Kidney (tissue), 13 donors: ENCODE measurements at regions not wholly inside any gene's neighbourhood (a gene's known extent, or its start where the extent isn't known, plus 50 kb on each side); places are given as distances from the start of the nearest gene placed in this dataset.

Experiments used
- DNase-seq, 5 donors: peaks; one replicate each; pipeline ENCODE4 v3.0.0-alpha.2; 2013 to 2020
- FAIRE-seq: peaks from 2 replicates; lab custom pipeline; 2012; peaks lifted over from hg19 to GRCh38; lab: Jason Lieb, UNC
- H3K27ac ChIP-seq, 2 donors: one replicate each; pipeline ENCODE4 v1.7.0; 2013; ENCODE audit warnings: low read depth in 2 of 2, low read length in 2 of 2, inconsistent platforms in 1 of 2
- H3K27me3 ChIP-seq: one replicate; pipeline ENCODE4 v1.7.1; 2013; ENCODE audit warnings: low read length, inconsistent platforms; ENCODE audit not compliant: control insufficient read depth, insufficient read depth
- H3K36me3 ChIP-seq, 3 donors: one replicate each; pipeline versions ENCODE4 v1.7.0 to v1.7.1; 2013; ENCODE audit warnings: low read length in 3 of 3, control low read depth in 1 of 3, inconsistent platforms in 1 of 3; ENCODE audit not compliant: insufficient read depth in 3 of 3, control insufficient read depth in 2 of 3
- H3K4me1 ChIP-seq, 3 donors: one replicate each; pipeline versions ENCODE4 v1.7.0 to v1.7.1; 2013; ENCODE audit warnings: low read length in 3 of 3, inconsistent platforms in 1 of 3, low read depth in 1 of 3; ENCODE audit not compliant: control insufficient read depth in 2 of 3, insufficient read depth in 2 of 3
- H3K4me3 ChIP-seq, 3 donors: one replicate each; pipeline versions ENCODE4 v1.7.0 to v1.8.1; 2013; ENCODE audit warnings: low read length in 3 of 3, control low read depth in 1 of 3, inconsistent platforms in 1 of 3
- H3K9ac ChIP-seq, 3 donors: one replicate each; pipeline versions ENCODE4 v1.7.0 to v1.7.1; 2013; ENCODE audit warnings: low read length in 3 of 3, control low read depth in 1 of 3, inconsistent platforms in 1 of 3
- H3K9me3 ChIP-seq, 3 donors: one replicate each; pipeline versions ENCODE4 v1.7.0 to v1.7.1; 2013; ENCODE audit warnings: low read length in 3 of 3, control low read depth in 1 of 3, inconsistent platforms in 1 of 3; ENCODE audit not compliant: control insufficient read depth in 2 of 3, insufficient read depth in 1 of 3
- intact Hi-C: fragments of 100-400 bp; cut with DNase I; formaldehyde crosslinking; loops from one replicate; pipeline ENCODE4 v1.11.1; 2022
- TF ChIP-seq, protein P1 (sequence below): IDR thresholded peaks from 3 replicates; pipeline ENCODE4 v1.5.1; 2012; ENCODE audit warnings: mild to moderate bottlenecking, moderate library complexity, borderline replicate concordance; ENCODE audit not compliant: insufficient read depth; ENCODE audit errors: extremely low read depth
- donor health status: control.
- donor health status: control.
- donor health status: control.
- donor health status: control.
- donor health status: control.
- donor health status: DM: yes; HTN: yes; CAD: no.
- donor health status: Normal renal cell carcinoma (clear cell type).

DNA sequence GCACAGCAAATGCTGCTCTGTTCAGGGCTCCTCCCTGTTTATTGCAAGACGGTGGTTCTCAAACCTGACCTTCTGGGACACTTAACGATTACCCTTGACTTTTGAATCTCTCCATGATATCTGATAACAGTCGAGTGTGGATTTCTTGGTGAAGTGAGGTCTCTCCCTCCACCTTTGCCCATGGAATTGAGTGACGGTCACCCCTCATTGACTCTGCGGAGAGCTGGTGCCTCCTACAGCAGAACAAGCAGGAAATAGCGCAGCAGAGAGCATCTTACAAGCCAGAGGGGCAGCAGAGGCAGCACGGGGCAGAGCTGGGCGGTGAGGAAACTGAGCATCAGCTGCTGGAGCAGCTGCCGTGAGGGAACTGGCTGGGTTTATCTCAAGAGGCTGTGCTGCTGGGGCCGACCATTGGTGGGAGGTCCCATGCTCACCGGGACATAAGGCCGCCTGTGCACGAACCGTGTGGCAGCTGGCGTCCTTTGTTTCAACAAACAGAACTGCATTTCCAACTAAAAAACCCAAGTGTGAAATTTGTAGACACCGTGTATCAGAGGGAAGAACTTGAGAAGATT is 189.8 kb downstream of the MTRR start:
- TF ChIP-seq, protein P1, sequence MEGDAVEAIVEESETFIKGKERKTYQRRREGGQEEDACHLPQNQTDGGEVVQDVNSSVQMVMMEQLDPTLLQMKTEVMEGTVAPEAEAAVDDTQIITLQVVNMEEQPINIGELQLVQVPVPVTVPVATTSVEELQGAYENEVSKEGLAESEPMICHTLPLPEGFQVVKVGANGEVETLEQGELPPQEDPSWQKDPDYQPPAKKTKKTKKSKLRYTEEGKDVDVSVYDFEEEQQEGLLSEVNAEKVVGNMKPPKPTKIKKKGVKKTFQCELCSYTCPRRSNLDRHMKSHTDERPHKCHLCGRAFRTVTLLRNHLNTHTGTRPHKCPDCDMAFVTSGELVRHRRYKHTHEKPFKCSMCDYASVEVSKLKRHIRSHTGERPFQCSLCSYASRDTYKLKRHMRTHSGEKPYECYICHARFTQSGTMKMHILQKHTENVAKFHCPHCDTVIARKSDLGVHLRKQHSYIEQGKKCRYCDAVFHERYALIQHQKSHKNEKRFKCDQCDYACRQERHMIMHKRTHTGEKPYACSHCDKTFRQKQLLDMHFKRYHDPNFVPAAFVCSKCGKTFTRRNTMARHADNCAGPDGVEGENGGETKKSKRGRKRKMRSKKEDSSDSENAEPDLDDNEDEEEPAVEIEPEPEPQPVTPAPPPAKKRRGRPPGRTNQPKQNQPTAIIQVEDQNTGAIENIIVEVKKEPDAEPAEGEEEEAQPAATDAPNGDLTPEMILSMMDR = no peak
- H3K36me3 ChIP-seq = no peaks in the 10 kb centered on the region
- DNase-seq (peak in 4 of 5 donors; percentile 48 to 56 (median 56)), FAIRE-seq (no peak)
- H3K4me1 ChIP-seq = no peaks in the 10 kb centered on the region
- no peak overlapping the region for H3K4me3 ChIP-seq
- intact Hi-C loops = no loop called here
- no peaks in the 10 kb centered on the region for H3K27me3 ChIP-seq
- H3K27ac ChIP-seq = no peak overlapping the region
- no peaks in the 10 kb centered on the region for H3K9me3 ChIP-seq
- H3K9ac ChIP-seq = no peak overlapping the region

DNA sequence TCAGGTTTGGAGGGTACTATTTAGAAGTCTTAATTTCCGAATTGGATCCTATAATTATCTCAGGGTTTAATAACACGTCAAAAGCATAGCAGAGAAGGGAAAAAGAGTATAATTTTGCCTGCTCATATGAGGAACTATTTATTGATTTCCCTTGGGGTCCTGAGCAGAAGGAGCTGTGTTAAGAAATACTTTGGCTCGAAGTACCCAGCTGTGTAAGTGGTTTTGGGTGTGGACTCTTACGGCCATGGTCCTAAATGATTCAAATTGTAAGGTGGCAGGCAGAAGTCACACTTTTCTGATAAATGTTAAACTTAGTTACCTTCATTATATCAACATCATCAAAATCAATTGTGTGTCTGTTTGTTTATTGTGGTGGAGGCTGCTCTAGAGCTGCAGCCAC is 190.4 kb downstream of the MTRR start:
- Histone ChIP-seq H3K27me3 (no peaks in the 10 kb centered on the region), H3K4me3 (no peak overlapping the region), H3K9me3 (no peaks in the 10 kb centered on the region), H3K36me3 (no peaks in the 10 kb centered on the region), H3K27ac (no peak overlapping the region), H3K9ac (no peak overlapping the region), H3K4me1 (no peaks in the 10 kb centered on the region)
- TF ChIP-seq, protein P1 = no peak
- intact Hi-C loops = no loop called here
- FAIRE-seq = no peak
- DNase-seq = no peak

DNA sequence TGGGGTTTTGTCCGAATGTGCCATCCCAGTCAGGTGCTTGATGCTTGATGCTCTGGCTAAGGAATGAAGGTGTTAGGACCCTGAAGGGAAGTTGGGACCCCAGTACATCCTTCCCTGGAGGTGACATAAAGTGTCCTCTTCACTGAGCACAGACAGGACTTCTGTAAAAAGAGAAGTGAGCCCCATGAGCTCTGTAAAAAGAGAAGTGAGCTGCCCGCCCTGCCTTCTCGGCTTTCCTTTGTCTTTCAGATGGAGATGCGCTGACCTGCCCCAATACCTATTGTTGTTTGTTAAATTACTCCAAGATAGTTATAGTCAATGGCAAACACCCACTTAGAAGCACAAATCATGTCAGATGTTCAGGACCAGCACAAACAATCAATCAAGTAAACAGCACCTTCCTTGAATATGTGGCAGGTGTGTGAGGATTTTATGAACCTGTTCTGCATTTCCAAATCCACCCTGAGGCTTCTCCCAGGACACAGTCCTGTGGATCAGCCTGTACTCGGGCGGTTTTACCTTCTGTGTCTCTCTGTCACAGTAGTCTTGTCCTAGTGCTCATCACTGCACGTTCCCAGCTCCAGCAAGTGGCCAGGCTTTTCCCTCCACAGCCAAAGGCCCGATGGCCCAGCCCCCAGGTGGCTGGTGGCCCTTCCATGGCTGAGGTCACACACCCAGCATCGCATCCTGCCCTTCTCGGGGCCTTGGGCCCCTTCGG is 191.4 kb downstream of the MTRR start:
- no peaks in the 10 kb centered on the region for H3K9me3 ChIP-seq
- H3K4me1 ChIP-seq = no peaks in the 10 kb centered on the region
- no peak overlapping the region for H3K9ac ChIP-seq
- H3K4me3 ChIP-seq = no peak overlapping the region
- DNase-seq (no peak), FAIRE-seq (no peak)
- TF ChIP-seq, protein P1 = no peak
- no peaks in the 10 kb centered on the region for H3K27me3 ChIP-seq
- H3K36me3 ChIP-seq = no peaks in the 10 kb centered on the region
- H3K27ac ChIP-seq = no peak overlapping the region
- intact Hi-C loops = no loop called here
